Pancreas (tissue), 10 donors: ENCODE measurements at regions not wholly inside any gene's neighbourhood (a gene's known extent, or its start where the extent isn't known, plus 50 kb on each side); places are given as distances from the start of the nearest gene placed in this dataset.
A peak's percentile ranks its signal among the peaks of the same experiment; 100 is the strongest.

ENCODE experiments used
- ATAC-seq, 4 donors: fragments of 200-7000 bp; cut with Tn5 transposase; one replicate each; pipeline versions ENCODE4 v1.8.0 to v1.9.1; 2020; ENCODE audit warnings: mild to moderate bottlenecking in 4 of 4, moderate library complexity in 4 of 4
- DNase-seq, 6 donors: peaks; one replicate each; pipeline ENCODE4 v3.0.0-alpha.2; 2020
- FAIRE-seq: peaks from 2 replicates; lab custom pipeline; 2012; peaks lifted over from hg19 to GRCh38; lab: Jason Lieb, UNC
- H3K27ac ChIP-seq, 4 donors: fragments of 200-600 bp; sonication (generic); 1 replicate in 3 of 4; 2 replicates in 1 of 4; pipeline versions ENCODE4 v1.5.0 to v1.8.0; 2020
- H3K27me3 ChIP-seq, 4 donors: fragments of 200-600 bp; one replicate each; pipeline ENCODE4 v1.8.0; 2021
- H3K36me3 ChIP-seq, 3 donors: fragments of 200-600 bp; sonication (generic) in 1 of 3; one replicate each; pipeline versions ENCODE4 v1.5.0 to v1.8.0; 2020 to 2021
- H3K4me1 ChIP-seq, 3 donors: fragments of 200-600 bp; one replicate each; pipeline ENCODE4 v1.8.0; 2021
- H3K4me3 ChIP-seq, 4 donors: fragments of 200-600 bp; sonication (generic) in 2 of 4; one replicate each; pipeline versions ENCODE4 v1.5.0 to v1.8.0; 2020 to 2021
- H3K9me3 ChIP-seq, 4 donors: fragments of 200-600 bp; one replicate each; pipeline ENCODE4 v1.8.0; 2021
- WGBS, 2 donors: extraction: QIAGEN DNeasy Blood & Tissue Kit; methylation state at CpG; one replicate each; pipeline ENCODE4 v1.1.7; 2013; 5-methylcytosine and 5-hydroxymethylcytosine counted together
- intact Hi-C, 3 donors: fragments of 100-400 bp; cut with DNase I; formaldehyde crosslinking; loops; one replicate each; pipeline versions ENCODE4 v1.11.1 to v1.14.2; 2022
- TF ChIP-seq, protein P1 (sequence below), 4 donors: fragments of 200-600 bp; sonication (generic) in 3 of 4; IDR thresholded peaks; one replicate each; pipeline versions ENCODE4 v1.5.0 to v1.8.0; 2021; ENCODE audit warnings: antibody characterized with exemption in 4 of 4
- donor health status: healthy with polysubstance abuse.
- donor health status: DM: no; HTN: no; CAD: no; lungs with moderate emphysema.
- donor health status: DM: no; HTN: no; CAD: no.
- donor health status: control.
- donor health status: control.
- donor health status: Bipolar disorder and iron deficiency.
- donor health status: DM: yes; HTN: yes; CAD: no.
- donor health status: DM: no; HTN: no; CAD: no.
- donor health status: DM: no; HTN: no; CAD: no.
- donor health status: DM: yes; HTN: yes; CAD: no.

DNA sequence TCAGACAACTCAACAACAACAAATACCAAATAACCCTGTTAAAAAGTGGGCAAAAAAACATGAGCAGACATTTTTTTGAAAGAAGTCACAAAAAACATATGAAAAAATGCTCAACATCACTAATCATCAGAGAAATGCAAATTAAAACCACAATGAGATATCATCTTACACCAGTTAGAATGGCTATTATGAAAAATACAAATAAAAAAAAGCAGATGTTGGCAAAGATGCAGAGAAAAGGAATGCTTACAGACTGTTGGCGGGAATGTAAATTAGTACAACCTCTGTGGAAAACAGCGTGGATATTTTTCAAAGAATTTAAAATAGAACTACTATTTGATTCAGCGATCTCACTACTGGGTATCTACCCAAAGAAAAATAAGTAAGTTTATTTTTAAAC, 114.0 kb downstream of the SLC38A4 start:
- no peak for FAIRE-seq
- ATAC-seq: no peak
- Histone ChIP-seq H3K27ac (no peak overlapping the region), H3K27me3 (no peaks in the 10 kb centered on the region), H3K36me3 (no peaks in the 10 kb centered on the region), H3K4me3 (no peak overlapping the region), H3K4me1 (no peaks in the 10 kb centered on the region), H3K9me3 (no peaks in the 10 kb centered on the region)
- TF ChIP-seq, protein P1, sequence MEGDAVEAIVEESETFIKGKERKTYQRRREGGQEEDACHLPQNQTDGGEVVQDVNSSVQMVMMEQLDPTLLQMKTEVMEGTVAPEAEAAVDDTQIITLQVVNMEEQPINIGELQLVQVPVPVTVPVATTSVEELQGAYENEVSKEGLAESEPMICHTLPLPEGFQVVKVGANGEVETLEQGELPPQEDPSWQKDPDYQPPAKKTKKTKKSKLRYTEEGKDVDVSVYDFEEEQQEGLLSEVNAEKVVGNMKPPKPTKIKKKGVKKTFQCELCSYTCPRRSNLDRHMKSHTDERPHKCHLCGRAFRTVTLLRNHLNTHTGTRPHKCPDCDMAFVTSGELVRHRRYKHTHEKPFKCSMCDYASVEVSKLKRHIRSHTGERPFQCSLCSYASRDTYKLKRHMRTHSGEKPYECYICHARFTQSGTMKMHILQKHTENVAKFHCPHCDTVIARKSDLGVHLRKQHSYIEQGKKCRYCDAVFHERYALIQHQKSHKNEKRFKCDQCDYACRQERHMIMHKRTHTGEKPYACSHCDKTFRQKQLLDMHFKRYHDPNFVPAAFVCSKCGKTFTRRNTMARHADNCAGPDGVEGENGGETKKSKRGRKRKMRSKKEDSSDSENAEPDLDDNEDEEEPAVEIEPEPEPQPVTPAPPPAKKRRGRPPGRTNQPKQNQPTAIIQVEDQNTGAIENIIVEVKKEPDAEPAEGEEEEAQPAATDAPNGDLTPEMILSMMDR (IDR thresholded peaks at IDR 0.05): no peak
- intact Hi-C loops: no loop called here
- WGBS, 2 donors: 82 to 85% methylated on average over 3 of the region's 3 CpGs
- no peak for DNase-seq

DNA sequence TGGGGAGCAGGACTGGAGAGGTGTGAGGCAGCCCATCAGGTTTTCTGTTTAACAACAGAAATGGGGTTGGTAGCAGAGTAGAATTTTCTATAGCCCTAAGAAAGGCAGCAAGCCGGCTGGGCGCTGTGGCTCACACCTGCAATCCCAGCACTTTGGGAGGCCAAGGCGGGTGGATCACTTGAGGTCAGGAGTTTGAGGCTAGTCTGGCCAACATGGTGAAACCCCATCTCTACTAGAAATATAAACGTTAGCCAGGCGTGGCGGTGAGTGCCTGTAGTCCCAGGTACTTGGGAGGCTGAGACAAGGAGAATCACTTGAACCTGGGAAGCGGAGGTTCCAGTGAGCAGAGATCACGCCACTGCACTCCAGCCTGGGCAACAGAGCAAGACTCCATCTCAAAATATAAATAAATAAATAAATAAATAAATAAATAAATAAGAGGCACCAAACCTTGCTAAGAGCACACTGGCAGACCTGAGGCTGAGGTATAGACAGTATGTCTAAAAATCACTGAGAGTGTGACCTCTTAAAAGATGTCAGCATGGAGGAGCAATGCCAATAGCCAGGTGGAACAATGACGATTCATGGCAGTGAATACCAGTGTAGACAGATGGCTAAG, 115.6 kb downstream of the SLC38A4 start:
- no peaks in the 10 kb centered on the region for H3K4me1 ChIP-seq
- intact Hi-C loops: no loop called here
- H3K27ac ChIP-seq: no peak overlapping the region
- ATAC-seq (no peak), DNase-seq (no peak), FAIRE-seq (no peak)
- H3K4me3 ChIP-seq: no peak overlapping the region
- no peaks in the 10 kb centered on the region for H3K36me3 ChIP-seq
- H3K27me3 ChIP-seq: no peaks in the 10 kb centered on the region
- whole genome bisulfite sequencing, 2 donors: 92 to 93% methylated on average over 9 of the region's 9 CpGs
- H3K9me3 ChIP-seq: no peaks in the 10 kb centered on the region
- TF ChIP-seq, protein P1 (IDR thresholded peaks at IDR 0.05): no peak

DNA sequence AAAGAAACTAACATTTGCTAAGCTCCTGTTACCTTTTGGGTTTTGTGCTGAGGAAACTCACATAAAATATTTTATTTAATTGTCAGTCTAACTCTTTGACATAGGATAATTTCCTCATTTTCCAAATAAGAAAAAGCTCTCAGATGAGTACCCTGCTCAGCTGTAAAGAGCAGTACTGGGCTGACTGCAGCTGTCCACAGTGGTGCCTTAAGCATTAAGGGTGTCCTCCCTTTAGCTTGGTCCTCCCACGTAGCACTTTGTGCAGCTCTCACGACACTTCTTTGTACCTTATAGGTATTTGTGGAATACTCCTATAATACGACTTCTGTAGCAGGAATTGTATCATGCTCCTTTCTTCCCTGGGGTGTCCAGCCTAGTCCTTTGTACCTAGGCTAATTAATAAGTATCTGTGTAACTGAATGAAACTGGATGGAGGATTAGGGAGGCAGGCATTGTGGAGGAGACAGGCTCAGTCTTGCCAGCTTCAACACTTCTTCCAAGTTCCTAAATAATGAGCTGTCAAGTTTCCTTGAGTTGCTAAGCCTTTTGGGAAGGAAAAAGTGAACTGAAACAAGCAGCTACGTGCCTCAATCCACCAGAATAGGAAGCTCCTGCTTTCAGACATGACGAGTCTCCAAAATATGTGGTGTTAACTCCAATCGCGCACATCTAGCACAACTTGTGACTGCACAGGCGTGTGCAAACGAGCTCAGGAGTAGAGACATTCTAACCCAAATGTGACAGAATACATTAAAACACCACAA, 123.0 kb downstream of the SLC38A4 start:
- DNase-seq (no peak), FAIRE-seq (no peak), ATAC-seq (peak in 1 of 4 donors; percentile 72)
- WGBS, 2 donors: 88 to 90% methylated on average over 9 of the region's 9 CpGs
- no peaks in the 10 kb centered on the region for H3K36me3 ChIP-seq
- H3K9me3 ChIP-seq: no peaks in the 10 kb centered on the region
- TF ChIP-seq, protein P1 (IDR thresholded peaks at IDR 0.05): no peak
- no peak overlapping the region for H3K27ac ChIP-seq
- no peaks in the 10 kb centered on the region for H3K27me3 ChIP-seq
- H3K4me3 ChIP-seq: no peak overlapping the region
- no peaks in the 10 kb centered on the region for H3K4me1 ChIP-seq
- intact Hi-C loops: no loop called here

DNA sequence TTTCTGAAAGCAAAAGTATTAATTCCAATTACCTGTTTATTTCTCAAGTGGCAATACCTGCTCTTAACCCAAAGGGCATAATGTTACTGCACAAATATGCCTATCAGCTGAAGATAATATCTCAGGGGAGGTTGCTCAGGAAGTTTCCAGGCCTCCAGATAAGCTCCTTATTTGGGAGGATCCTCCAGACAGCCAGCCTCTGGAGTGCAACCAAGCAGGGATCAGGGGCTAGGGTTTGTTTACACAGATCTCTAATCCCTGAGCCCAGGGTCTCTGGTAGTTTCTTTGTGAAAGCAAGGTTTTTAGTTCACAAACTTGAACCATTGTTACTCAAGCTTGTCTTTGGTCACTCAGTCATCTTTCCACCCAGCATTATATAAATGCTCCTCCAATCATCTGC, 124.4 kb downstream of the SLC38A4 start:
- H3K27ac ChIP-seq: no peak overlapping the region
- TF ChIP-seq, protein P1 (IDR thresholded peaks at IDR 0.05): no peak
- no peaks in the 10 kb centered on the region for H3K36me3 ChIP-seq
- H3K4me1 ChIP-seq: no peaks in the 10 kb centered on the region
- H3K9me3 ChIP-seq: no peaks in the 10 kb centered on the region
- no peak for ATAC-seq
- H3K4me3 ChIP-seq: no peak overlapping the region
- no peak for DNase-seq
- FAIRE-seq: no peak
- H3K27me3 ChIP-seq: no peaks in the 10 kb centered on the region
- intact Hi-C loops: no loop called here

DNA sequence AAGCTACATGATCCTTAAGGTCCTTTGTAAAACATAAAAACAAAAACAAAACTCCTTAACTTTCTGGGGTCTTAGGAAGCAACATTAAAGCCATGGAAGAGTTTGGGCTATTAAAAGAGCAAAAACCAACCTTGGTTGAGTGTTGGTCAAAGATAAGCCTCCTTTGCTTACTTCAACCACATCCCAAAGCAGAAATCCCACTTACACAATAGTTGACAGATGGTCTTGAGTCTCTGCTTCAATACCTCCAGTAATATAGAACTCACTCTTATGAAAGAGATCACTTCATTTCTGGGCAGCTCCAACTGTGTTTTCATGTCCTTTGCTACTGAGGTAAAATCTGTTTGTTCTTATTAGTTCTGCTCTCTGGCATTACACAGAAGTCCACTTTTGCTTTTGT, 125.8 kb downstream of the SLC38A4 start:
- H3K36me3 ChIP-seq: no peaks in the 10 kb centered on the region
- intact Hi-C loops: no loop called here
- H3K27me3 ChIP-seq: no peaks in the 10 kb centered on the region
- no peak for DNase-seq
- no peak overlapping the region for H3K27ac ChIP-seq
- TF ChIP-seq, protein P1 (IDR thresholded peaks at IDR 0.05): no peak
- no peak for FAIRE-seq
- no peaks in the 10 kb centered on the region for H3K9me3 ChIP-seq
- no peaks in the 10 kb centered on the region for H3K4me1 ChIP-seq
- no peak overlapping the region for H3K4me3 ChIP-seq
- ATAC-seq: no peak
